ENCODE measurements at regions not wholly inside any gene's neighbourhood (a gene's known extent, or its start where the extent isn't known, plus 50 kb on each side); places are given as distances from the start of the nearest gene placed in this dataset.
A peak's percentile ranks its signal among the peaks of the same experiment; 100 is the strongest.
"Not testable (repeated sequence)": the region's sequence is repeated elsewhere in the genome, so short reads cannot be mapped to it uniquely, and the experiment has no call there.

DNA sequence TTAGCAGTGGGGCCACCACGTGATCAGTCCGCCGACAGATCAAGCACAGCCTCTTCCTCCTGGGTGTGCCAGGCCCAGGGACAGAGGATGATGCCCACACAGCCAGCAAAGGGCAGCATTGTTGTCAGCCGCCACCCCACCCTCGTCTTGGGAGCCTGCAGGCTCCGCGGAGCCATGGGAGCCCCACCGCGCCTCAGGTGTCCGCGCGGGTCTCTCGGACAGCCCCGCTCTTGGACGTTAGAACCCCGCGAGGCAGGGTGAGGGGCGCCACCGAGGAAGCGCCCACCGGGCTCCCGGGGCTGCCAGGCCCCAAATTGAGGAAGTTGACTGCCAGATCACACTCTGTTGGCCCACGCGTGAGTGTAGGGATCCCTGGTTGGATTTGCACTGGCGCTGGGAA lies 83.9 kb upstream of the MS4A8 start:
- TF ChIP-seq, protein P1, sequence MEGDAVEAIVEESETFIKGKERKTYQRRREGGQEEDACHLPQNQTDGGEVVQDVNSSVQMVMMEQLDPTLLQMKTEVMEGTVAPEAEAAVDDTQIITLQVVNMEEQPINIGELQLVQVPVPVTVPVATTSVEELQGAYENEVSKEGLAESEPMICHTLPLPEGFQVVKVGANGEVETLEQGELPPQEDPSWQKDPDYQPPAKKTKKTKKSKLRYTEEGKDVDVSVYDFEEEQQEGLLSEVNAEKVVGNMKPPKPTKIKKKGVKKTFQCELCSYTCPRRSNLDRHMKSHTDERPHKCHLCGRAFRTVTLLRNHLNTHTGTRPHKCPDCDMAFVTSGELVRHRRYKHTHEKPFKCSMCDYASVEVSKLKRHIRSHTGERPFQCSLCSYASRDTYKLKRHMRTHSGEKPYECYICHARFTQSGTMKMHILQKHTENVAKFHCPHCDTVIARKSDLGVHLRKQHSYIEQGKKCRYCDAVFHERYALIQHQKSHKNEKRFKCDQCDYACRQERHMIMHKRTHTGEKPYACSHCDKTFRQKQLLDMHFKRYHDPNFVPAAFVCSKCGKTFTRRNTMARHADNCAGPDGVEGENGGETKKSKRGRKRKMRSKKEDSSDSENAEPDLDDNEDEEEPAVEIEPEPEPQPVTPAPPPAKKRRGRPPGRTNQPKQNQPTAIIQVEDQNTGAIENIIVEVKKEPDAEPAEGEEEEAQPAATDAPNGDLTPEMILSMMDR (IDR thresholded peaks at IDR 0.05): no peak
- H3K27ac Mint-ChIP-seq (ENCODE audit: unreplicated experiment): no peak overlapping the region
- no peak for DNase-seq (ENCODE audit: low spot score)
- H3K4me1 Mint-ChIP-seq (ENCODE audit: low read depth): no peaks in the 10 kb centered on the region
- peaks cover 21% of the 10 kb centered on the region for H3K27me3 Mint-ChIP-seq (ENCODE audit: low read depth)
- no peak overlapping the region for H3K4me3 Mint-ChIP-seq (ENCODE audit: unreplicated experiment)
- no peaks in the 10 kb centered on the region for H3K9me3 Mint-ChIP-seq (ENCODE audit: low read depth)
- no peaks in the 10 kb centered on the region for H3K36me3 Mint-ChIP-seq (ENCODE audit: low read depth)

DNA sequence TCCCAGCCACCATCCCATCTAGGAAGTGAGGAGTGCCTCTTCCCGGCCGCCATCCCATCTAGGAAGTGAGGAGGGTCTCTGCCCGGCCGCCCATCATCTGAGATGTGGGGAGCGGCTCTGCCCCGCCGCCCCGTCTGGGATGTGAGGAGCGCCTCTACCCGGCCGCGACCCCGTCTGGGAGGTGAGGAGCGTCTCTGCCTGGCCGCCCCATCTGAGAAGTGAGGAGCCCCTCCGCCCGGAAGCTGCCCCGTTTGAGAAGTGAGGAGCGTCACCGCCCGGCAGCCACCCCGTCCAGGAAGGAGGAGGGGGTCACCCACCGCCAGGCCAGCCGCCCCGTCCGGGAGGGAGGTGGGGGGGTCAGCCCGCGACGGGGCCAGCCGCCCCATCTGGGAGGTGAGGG lies 77.5 kb upstream of the MS4A8 start:
- DNase-seq (ENCODE audit: low spot score); H3K4me1 Mint-ChIP-seq (ENCODE audit: low read depth); H3K27ac Mint-ChIP-seq (ENCODE audit: unreplicated experiment); H3K4me3 Mint-ChIP-seq (ENCODE audit: unreplicated experiment); H3K27me3 Mint-ChIP-seq (ENCODE audit: low read depth); H3K36me3 Mint-ChIP-seq (ENCODE audit: low read depth): not testable (repeated sequence)
- H3K9me3 Mint-ChIP-seq (ENCODE audit: low read depth): peaks cover 19% of the 10 kb centered on the region

DNA sequence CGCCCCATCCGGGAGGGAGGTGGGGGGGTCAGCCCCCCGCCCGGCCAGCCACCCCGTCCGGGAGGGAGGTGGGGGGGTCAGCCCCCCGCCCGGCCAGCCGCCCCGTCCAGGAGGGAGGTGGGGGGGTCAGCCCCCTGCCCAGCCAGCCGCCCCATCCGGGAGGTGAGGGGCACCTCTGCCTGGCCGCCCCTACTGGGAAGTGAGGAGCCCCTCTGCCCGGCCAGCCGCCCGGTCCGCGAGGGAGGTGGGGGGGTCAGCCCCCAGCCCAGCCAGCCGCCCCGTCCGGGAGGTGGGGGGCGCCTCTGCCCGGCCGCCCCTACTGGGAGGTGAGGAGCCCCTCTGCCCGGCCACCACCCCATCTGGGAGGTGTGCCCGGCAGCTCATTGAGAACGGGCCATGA lies 76.6 kb upstream of the MS4A8 start:
- DNase-seq (ENCODE audit: low spot score); H3K4me1 Mint-ChIP-seq (ENCODE audit: low read depth); H3K27me3 Mint-ChIP-seq (ENCODE audit: low read depth); H3K36me3 Mint-ChIP-seq (ENCODE audit: low read depth); H3K27ac Mint-ChIP-seq (ENCODE audit: unreplicated experiment); H3K4me3 Mint-ChIP-seq (ENCODE audit: unreplicated experiment): not testable (repeated sequence)
- H3K9me3 Mint-ChIP-seq (ENCODE audit: low read depth): peaks cover 19% of the 10 kb centered on the region

DNA sequence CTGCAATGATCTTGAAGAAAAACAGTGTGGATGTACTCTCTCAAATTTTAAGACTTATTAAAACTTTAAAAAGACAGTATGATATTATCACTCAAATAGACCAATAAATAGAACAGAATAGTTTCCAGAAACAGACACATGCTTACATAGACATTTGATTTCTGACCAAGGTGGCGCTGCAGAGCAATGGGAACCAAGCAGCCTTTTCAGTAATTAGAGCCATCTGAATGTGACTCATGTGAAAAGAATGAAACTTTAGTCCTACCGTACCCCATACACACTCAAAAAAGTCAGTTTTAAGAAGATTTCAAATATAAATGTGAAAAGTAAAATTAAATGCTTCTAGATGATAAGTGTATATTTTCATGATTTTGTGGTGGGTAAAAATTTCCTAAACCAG lies 74.2 kb upstream of the MS4A8 start:
- Mint-ChIP-seq H3K36me3 (ENCODE audit: low read depth) (peaks cover 4% of the 10 kb centered on the region), H3K4me1 (ENCODE audit: low read depth) (peaks cover 5% of the 10 kb centered on the region), H3K27me3 (ENCODE audit: low read depth) (peaks cover 2% of the 10 kb centered on the region), H3K9me3 (ENCODE audit: low read depth) (peaks cover 19% of the 10 kb centered on the region), H3K4me3 (ENCODE audit: unreplicated experiment) (no peak overlapping the region), H3K27ac (ENCODE audit: unreplicated experiment) (no peak overlapping the region)
- TF ChIP-seq, protein P1 (IDR thresholded peaks at IDR 0.05): peak; percentile 67
- DNase-seq (ENCODE audit: low spot score): no peak

DNA sequence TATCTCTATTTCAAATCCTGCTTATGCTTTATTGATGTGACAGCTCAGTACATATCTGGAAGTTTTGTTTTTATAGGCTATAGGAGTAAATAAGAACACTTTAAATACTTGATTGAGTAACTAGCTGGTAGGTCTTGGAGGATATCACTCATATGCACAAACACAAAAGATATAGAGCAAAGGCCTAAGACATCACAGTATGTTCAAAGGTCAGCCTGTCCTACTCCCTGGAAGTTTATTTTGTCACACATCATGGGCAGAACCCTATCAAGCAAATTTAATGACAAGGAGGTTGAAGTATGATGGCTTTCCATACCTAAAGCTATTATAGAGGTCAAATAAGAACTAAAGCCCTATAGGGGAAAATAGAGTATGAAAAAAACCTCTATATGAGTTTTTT lies 70.0 kb upstream of the MS4A8 start:
- Mint-ChIP-seq H3K36me3 (ENCODE audit: low read depth) (no peaks in the 10 kb centered on the region), H3K9me3 (ENCODE audit: low read depth) (peaks cover 10% of the 10 kb centered on the region), H3K4me1 (ENCODE audit: low read depth) (peaks cover 5% of the 10 kb centered on the region), H3K27me3 (ENCODE audit: low read depth) (peaks cover 5% of the 10 kb centered on the region), H3K27ac (ENCODE audit: unreplicated experiment) (no peak overlapping the region), H3K4me3 (ENCODE audit: unreplicated experiment) (no peak overlapping the region)
- TF ChIP-seq, protein P1 (IDR thresholded peaks at IDR 0.05): no peak
- no peak for DNase-seq (ENCODE audit: low spot score)

DNA sequence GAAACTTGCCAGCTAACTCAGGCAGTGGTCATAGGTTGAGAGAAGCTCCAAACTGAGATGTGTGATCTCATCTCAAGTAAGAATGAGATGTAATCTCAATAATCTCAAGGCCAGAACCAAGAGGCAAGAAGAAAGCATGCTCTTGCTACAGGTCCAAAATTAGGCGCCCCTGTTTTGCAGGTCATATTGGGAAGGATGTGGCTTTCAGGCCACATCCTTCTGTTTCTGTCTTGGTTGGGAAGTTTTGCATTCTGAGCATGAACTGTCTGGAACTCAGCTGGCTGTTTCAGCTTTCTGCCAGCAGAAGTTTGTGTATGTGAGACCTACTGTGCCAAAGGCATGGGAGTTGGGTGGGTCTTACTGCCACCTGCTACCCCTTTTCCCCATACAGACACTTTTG lies 67.5 kb upstream of the MS4A8 start:
- H3K4me3 Mint-ChIP-seq (ENCODE audit: unreplicated experiment): no peak overlapping the region
- H3K27me3 Mint-ChIP-seq (ENCODE audit: low read depth): peaks cover 5% of the 10 kb centered on the region
- no peaks in the 10 kb centered on the region for H3K4me1 Mint-ChIP-seq (ENCODE audit: low read depth)
- no peak for DNase-seq (ENCODE audit: low spot score)
- H3K36me3 Mint-ChIP-seq (ENCODE audit: low read depth): no peaks in the 10 kb centered on the region
- peaks cover 10% of the 10 kb centered on the region for H3K9me3 Mint-ChIP-seq (ENCODE audit: low read depth)
- TF ChIP-seq, protein P1 (IDR thresholded peaks at IDR 0.05): no peak
- H3K27ac Mint-ChIP-seq (ENCODE audit: unreplicated experiment): no peak overlapping the region

Measured in chondrocyte (in vitro differentiated cells).